GM18520 (cell line): ENCODE measurements at regions not wholly inside any gene's neighbourhood (a gene's known extent, or its start where the extent isn't known, plus 50 kb on each side); places are given as distances from the start of the nearest gene placed in this dataset.

Experiments
- ATAC-seq: cut with Tn5 transposase; IDR thresholded peaks from one replicate; pipeline ENCODE4 v1.9.1; 2021; ENCODE audit not compliant: unreplicated experiment

GRCh38 chr13:34589581-34589980, 352.5 kb upstream of the NBEA start:
- no peak for ATAC-seq

- no peak for ATAC-seq
Measured at GRCh38 chr13:34591129-34591528, 350.9 kb upstream of the NBEA start.

- no peak for ATAC-seq
Measured at GRCh38 chr13:34591900-34592529, 350.1 kb upstream of the NBEA start.

DNA sequence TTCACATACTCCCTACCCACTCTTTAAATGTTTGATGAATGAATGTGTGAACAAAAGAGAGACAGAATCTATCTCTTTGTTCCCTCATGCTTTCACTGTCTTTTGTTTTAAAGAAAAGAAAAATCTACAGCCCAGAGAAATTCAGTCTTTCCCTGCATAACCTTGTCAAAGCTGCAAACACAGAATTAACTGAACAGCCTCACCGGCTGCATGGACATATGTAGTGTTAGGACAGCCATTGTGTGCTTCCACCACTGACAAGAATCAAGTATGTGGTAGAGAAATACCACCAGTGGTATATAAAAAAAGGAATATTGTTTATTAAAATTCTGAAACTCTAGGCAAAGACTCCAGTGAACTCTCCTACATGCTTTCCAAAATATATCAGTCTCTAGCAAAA, 348.4 kb upstream of the NBEA start:
- ATAC-seq, result no peak

GRCh38 chr13:34594507-34594906, 347.6 kb upstream of the NBEA start:
- ATAC-seq, result no peak

DNA sequence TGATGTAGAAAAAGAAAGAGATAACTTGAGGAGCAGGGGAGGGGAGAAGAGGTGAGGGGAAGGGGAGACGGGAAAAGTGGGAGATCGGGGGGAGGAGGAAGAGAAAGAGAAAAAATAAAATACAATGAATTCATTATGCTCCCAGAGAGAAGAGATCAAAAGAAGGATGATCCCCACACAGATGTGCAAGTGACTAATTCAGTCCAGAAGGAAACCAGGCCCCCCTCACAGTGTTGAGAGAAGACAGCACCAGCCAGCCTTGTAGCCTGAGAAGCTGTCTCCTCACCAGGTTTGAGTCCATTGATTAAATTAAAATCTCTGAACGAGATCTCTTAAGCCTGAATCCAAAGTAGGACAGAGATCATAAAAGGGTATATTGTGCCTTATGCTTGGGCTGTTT, 333.7 kb upstream of the NBEA start:
- no peak for ATAC-seq

DNA sequence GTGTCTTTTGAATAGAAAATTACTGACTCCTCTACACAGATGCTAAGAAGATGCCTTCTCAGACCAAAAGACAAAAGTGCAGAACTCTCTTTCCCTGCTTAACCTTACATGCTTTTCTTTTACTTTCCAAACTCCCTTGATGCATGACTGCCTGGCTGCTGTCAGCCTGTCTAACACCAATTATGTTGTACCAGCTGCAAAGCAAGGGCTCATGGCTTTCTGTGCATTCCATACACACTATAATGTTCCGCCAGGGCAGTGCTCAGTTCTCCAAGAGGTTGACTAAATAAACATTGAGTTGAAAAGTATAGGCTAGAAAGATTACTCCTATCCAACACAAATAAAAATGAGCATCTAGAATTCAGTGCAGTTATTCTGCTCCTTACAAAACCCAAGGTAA, 330.4 kb upstream of the NBEA start:
- ATAC-seq, result no peak

DNA sequence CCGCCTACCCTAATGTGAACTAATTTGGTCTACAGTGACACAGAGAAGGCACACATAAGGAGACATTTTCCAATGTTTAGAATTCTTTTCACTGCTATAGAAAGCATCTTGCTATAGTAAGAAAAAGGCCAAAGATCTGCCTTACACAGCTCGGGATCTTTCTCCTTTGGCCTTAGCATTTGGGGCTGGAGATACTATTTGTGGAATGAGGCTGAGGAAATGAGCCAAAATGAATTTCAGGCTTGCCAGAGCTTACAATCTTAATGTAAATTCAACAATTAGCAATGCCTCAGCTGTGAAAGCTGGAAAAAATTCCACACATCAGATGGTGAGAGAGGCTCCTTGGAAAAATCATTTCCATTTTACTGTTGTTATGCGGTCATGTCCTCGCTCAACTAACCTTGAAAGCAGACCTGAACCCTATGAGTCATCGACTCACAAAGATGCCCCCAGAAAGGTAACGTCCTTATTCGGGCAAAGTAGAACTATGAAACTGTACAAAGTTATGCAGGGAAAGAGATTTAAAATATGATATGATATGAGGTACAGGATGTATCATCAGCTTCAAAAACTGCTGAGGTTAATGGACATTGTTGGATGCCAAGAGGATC, 324.5 kb upstream of the NBEA start:
- ATAC-seq, result no peak

DNA sequence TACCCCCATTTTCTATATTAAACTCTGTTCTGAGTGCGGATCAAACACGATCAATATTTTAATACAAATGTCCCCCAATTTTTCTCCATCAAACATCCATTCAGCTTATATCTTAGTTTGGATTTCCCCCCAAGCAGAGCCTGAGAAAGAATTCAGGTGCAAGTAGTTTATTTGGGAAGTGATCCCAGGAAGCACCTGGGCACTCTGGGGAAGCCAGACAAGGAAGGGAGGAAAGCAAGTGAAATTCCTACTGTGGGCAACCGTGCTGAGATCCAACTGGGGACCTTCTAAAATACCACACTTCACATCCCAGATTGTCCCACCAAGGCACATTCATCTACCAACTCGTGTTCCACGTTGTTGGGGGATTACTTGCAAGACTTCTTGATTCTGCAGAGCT, 323.4 kb upstream of the NBEA start:
- ATAC-seq, result no peak

DNA sequence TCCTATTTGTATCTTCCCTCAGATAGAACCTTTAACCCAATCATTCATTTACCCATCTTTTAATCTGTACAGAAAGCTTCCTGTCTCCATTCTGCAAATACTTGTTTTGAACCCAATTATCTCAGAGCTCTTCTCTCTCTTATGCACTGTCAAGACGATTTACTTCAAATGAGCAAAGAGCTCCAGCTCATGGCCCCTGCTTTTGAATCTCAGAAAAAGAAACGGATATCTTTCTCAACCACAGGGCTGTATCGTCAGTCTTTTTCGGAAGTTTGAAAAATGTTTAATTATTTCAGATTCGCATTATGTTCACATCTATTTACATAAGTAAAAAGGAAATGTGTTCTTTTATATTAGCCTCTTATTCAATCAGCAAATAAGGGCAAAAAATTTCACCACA, 322.7 kb upstream of the NBEA start:
- no peak for ATAC-seq

DNA sequence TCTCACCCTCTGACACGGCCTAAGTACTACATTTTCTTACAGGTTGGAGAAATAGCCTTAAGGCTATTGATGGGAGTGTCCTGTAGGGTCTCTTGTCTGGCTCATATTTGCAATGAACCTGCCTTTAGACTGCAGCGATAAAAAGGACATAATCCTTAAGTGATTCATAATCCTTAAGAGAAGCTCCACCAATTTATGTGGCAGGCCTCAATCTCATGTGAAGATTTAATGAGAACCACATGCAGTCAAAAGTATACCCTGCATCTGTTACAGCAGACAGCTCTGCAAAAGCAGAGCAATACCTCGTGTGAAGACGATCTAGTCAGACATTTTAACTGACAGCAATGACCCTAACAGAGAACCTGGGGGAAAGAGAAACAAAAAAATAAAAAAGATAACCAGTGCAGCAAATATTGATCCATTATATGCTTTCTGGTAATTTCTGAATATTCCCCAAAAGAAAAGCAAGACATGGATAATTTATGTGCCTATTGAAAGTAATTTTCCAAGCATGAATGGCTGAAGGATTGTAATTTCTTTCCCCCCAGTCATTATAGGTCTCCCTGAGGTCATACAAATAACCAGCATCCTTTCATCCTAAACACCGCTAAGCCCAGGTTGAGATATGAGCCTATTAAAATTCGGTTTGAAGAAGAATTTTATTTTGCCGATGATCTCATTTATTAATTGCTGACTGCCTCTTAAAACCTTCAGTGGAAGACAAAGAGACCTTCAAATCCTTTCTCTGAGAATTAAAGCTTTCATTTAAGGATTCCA, 321.8 kb upstream of the NBEA start:
- ATAC-seq, result no peak

GRCh38 chr13:34620862-34621261, 321.2 kb upstream of the NBEA start:
- no peak for ATAC-seq

- ATAC-seq, result no peak
Measured at GRCh38 chr13:34623331-34623730, 318.7 kb upstream of the NBEA start.

GRCh38 chr13:34627509-34628208, 314.4 kb upstream of the NBEA start:
- ATAC-seq, result no peak

GRCh38 chr13:34628209-34628682, 313.8 kb upstream of the NBEA start:
- ATAC-seq, result no peak

GRCh38 chr13:34634448-34634847, 307.6 kb upstream of the NBEA start:
- no peak for ATAC-seq

DNA sequence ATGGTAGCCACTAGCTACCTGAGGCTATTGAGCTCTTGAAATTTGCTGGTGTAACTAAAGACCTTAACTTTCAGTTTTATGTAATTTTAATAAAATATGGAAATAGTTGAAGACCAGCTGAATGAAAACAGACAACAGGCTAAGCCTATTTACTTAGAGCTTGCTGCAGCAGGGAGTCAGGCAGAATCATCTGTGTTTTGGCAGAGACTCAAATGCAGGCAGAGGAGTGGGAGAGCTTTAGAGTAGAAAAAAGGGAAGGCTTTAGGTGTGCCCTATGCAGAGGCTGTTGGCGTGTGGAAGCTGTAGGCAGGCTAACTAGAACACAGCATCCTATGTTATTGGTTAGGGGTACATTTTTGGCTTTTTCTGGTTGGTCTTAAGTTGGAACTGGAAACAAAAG, 304.9 kb upstream of the NBEA start:
- no peak for ATAC-seq

GRCh38 chr13:34637636-34638035, 304.4 kb upstream of the NBEA start:
- no peak for ATAC-seq

- no peak for ATAC-seq
Measured at GRCh38 chr13:34638897-34639296, 303.2 kb upstream of the NBEA start.

- no peak for ATAC-seq
Measured at GRCh38 chr13:34640179-34640992, 301.7 kb upstream of the NBEA start.

DNA sequence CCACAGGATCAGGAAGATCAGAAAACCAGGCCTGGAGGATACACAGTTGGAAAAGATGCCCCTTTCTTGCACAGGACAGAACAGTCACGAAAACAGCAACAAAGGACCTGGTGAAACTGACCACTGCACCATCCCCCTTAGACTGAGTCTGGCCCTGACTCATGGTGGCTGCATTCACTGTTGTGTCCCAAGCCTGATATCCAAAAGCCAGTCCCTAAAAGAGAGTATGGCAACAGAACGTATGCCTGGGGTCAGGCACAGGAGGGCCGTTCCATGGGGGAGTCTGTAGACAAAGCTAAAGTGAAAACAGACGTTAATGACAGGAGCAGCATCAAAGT, 301.1 kb upstream of the NBEA start:
- no peak for ATAC-seq
